Thymus (tissue), 11 donors: ENCODE measurements at regions not wholly inside any gene's neighbourhood (a gene's known extent, or its start where the extent isn't known, plus 50 kb on each side); places are given as distances from the start of the nearest gene placed in this dataset.
"Not testable (repeated sequence)": the region's sequence is repeated elsewhere in the genome, so short reads cannot be mapped to it uniquely, and the experiment has no call there.

Experiments
- DNase-seq, 9 donors: peaks; one replicate each; pipeline ENCODE4 v3.0.0-alpha.2; 2013; ENCODE audit warnings: low spot score in 9 of 9, low read depth in 6 of 9, missing footprints in 1 of 9
- H3K27ac ChIP-seq, 2 donors: one replicate each; pipeline ENCODE4 v1.5.1; 2013; ENCODE audit warnings: control low read depth in 1 of 2, low read depth in 1 of 2, low read length in 1 of 2, mild to moderate bottlenecking in 1 of 2, moderate library complexity in 1 of 2
- H3K27me3 ChIP-seq, 2 donors: one replicate each; pipeline ENCODE4 v1.5.1; 2013; ENCODE audit warnings: low read length in 1 of 2; ENCODE audit not compliant: control insufficient read depth in 2 of 2, insufficient read depth in 1 of 2
- H3K36me3 ChIP-seq, 2 donors: one replicate each; pipeline ENCODE4 v1.5.1; 2013; ENCODE audit warnings: low read length in 1 of 2, mild to moderate bottlenecking in 1 of 2, moderate library complexity in 1 of 2; ENCODE audit not compliant: control insufficient read depth in 2 of 2, insufficient read depth in 2 of 2
- H3K4me1 ChIP-seq, 2 donors: one replicate each; pipeline ENCODE4 v1.5.1; 2013; ENCODE audit warnings: low read length in 2 of 2; ENCODE audit not compliant: control insufficient read depth in 2 of 2, insufficient read depth in 2 of 2
- H3K4me3 ChIP-seq, 2 donors: one replicate each; pipeline ENCODE4 v1.5.1; 2013; ENCODE audit warnings: low read length in 2 of 2, control low read depth in 1 of 2, mild to moderate bottlenecking in 1 of 2
- H3K9me3 ChIP-seq, 2 donors: one replicate each; pipeline ENCODE4 v1.5.1; 2013; ENCODE audit warnings: low read length in 1 of 2, mild to moderate bottlenecking in 1 of 2; ENCODE audit not compliant: control insufficient read depth in 2 of 2, insufficient read depth in 1 of 2
- WGBS: extraction: QIAGEN DNeasy Blood & Tissue Kit; methylation state at CpG from one replicate; pipeline ENCODE4 v1.1.7; 2013; 5-methylcytosine and 5-hydroxymethylcytosine counted together
- donor health status: healthy.

- Histone ChIP-seq H3K27me3 (no peaks in the 10 kb centered on the region), H3K27ac (no peak overlapping the region), H3K36me3 (no peaks in the 10 kb centered on the region), H3K4me1 (no peaks in the 10 kb centered on the region), H3K9me3 (no peaks in the 10 kb centered on the region), H3K4me3 (no peak overlapping the region)
- 93% methylated on average over 1 of the region's 1 CpG for WGBS
- no peak for DNase-seq
Measured at GRCh38 chrX:65331371-65331770, 203.2 kb downstream of the LAS1L start.

- H3K9me3 ChIP-seq: peaks cover 0 to 7% of the 10 kb centered on the region in 2 donors
- no peak for DNase-seq
- H3K4me1 ChIP-seq: no peaks in the 10 kb centered on the region
- no peak overlapping the region for H3K27ac ChIP-seq
- 51% methylated on average over 7 of the region's 7 CpGs for WGBS
- H3K36me3 ChIP-seq: no peaks in the 10 kb centered on the region
- no peak overlapping the region for H3K4me3 ChIP-seq
- no peaks in the 10 kb centered on the region for H3K27me3 ChIP-seq
Measured at GRCh38 chrX:65300104-65300809, 234.3 kb downstream of the LAS1L start.

GRCh38 chrX:65282905-65283304 is 251.7 kb downstream of the LAS1L start:
- not testable (repeated sequence) for H3K4me1 ChIP-seq, H3K27ac ChIP-seq, H3K9me3 ChIP-seq, H3K36me3 ChIP-seq, H3K4me3 ChIP-seq, DNase-seq, H3K27me3 ChIP-seq
- WGBS: 98% methylated on average over 8 of the region's 8 CpGs

GRCh38 chrX:65273152-65273551 is 261.4 kb downstream of the LAS1L start:
- peaks cover 0 to 17% of the 10 kb centered on the region in 2 donors for H3K9me3 ChIP-seq
- H3K27me3 ChIP-seq: no peaks in the 10 kb centered on the region
- H3K36me3 ChIP-seq: no peaks in the 10 kb centered on the region
- H3K4me1 ChIP-seq: no peaks in the 10 kb centered on the region
- H3K4me3 ChIP-seq: no peak overlapping the region
- no peak overlapping the region for H3K27ac ChIP-seq
- no peak for DNase-seq

GRCh38 chrX:65266482-65266881 is 268.1 kb downstream of the LAS1L start:
- no peak for DNase-seq
- H3K27ac ChIP-seq: no peak overlapping the region
- no peaks in the 10 kb centered on the region for H3K27me3 ChIP-seq
- no peak overlapping the region for H3K4me3 ChIP-seq
- WGBS: 88% methylated on average over 2 of the region's 2 CpGs
- H3K36me3 ChIP-seq: no peaks in the 10 kb centered on the region
- no peaks in the 10 kb centered on the region for H3K4me1 ChIP-seq
- H3K9me3 ChIP-seq: peaks cover 0 to 3% of the 10 kb centered on the region in 2 donors

- H3K4me3 ChIP-seq: no peak overlapping the region
- no peaks in the 10 kb centered on the region for H3K36me3 ChIP-seq
- DNase-seq: no peak
- H3K4me1 ChIP-seq: no peaks in the 10 kb centered on the region
- no peak overlapping the region for H3K27ac ChIP-seq
- peaks cover 0 to 9% of the 10 kb centered on the region in 2 donors for H3K9me3 ChIP-seq
- WGBS: 95% methylated on average over 6 of the region's 6 CpGs
- H3K27me3 ChIP-seq: no peaks in the 10 kb centered on the region
Measured at GRCh38 chrX:65253817-65254216, 277.6 kb upstream of the ZC4H2 start.

- no peak overlapping the region for H3K4me3 ChIP-seq
- no peaks in the 10 kb centered on the region for H3K4me1 ChIP-seq
- H3K27ac ChIP-seq: no peak overlapping the region
- no peaks in the 10 kb centered on the region for H3K27me3 ChIP-seq
- WGBS: 92% methylated on average over 4 of the region's 4 CpGs
- H3K9me3 ChIP-seq: peaks cover 0 to 10% of the 10 kb centered on the region in 2 donors
- DNase-seq: no peak
- no peaks in the 10 kb centered on the region for H3K36me3 ChIP-seq
Measured at GRCh38 chrX:65241059-65241721, 264.9 kb upstream of the ZC4H2 start.

- WGBS: 97% methylated on average over 3 of the region's 3 CpGs
- Histone ChIP-seq H3K9me3 (peaks cover 0 to 4% of the 10 kb centered on the region in 2 donors), H3K4me1 (no peaks in the 10 kb centered on the region), H3K27ac (no peak overlapping the region), H3K27me3 (no peaks in the 10 kb centered on the region), H3K36me3 (no peaks in the 10 kb centered on the region), H3K4me3 (no peak overlapping the region)
- DNase-seq: no peak
Measured at GRCh38 chrX:65203545-65203944, 227.3 kb upstream of the ZC4H2 start.

GRCh38 chrX:65196758-65197360 is 220.6 kb upstream of the ZC4H2 start:
- no peaks in the 10 kb centered on the region for H3K27me3 ChIP-seq
- peaks cover 0 to 2% of the 10 kb centered on the region in 2 donors for H3K9me3 ChIP-seq
- WGBS: 18% methylated on average over 14 of the region's 14 CpGs
- peaks cover 0 to 3% of the 10 kb centered on the region in 2 donors for H3K4me1 ChIP-seq
- H3K4me3 ChIP-seq: no peak overlapping the region
- peak in 3 of 9 donors; percentile 1 to 24 (median 7) for DNase-seq
- H3K27ac ChIP-seq: no peak overlapping the region
- H3K36me3 ChIP-seq: no peaks in the 10 kb centered on the region
